HEK293 (cell line): ENCODE measurements at regions not wholly inside any gene's neighbourhood (a gene's known extent, or its start where the extent isn't known, plus 50 kb on each side); places are given as distances from the start of the nearest gene placed in this dataset.

ENCODE experiments used
- CTCF ChIA-PET: fragments of 350-600 bp; formaldehyde crosslinking; extraction: SDS; loops from one replicate; lab custom pipeline; 2021; ENCODE audit warnings: antibody characterized with exemption; lab: Yijun Ruan, JAX
- POLR2A ChIA-PET: fragments of 300-600 bp; formaldehyde crosslinking; extraction: SDS; loops from one replicate; lab custom pipeline; 2020; ENCODE audit warnings: antibody characterized with exemption, inconsistent platforms; lab: Yijun Ruan, JAX
- H3K27ac ChIP-seq: fragments of 200-500 bp; sonication (Bioruptor generic); 2 replicates; pipeline ENCODE4 v1.5.1; 2014; ENCODE audit warnings: low read depth, low read length, control low read depth, inconsistent platforms; ENCODE audit errors: extremely low read depth
- H3K36me3 ChIP-seq, 2 experiments: fragments of 200-500 bp in 1 of 2; sonication (Bioruptor generic) in 1 of 2; 1 replicate in 1 of 2; 2 replicates in 1 of 2; pipeline ENCODE4 v1.5.1; 2014 to 2017; ENCODE audit warnings: inconsistent platforms in 2 of 2, low read length in 2 of 2; ENCODE audit not compliant: control insufficient read depth in 2 of 2, insufficient read depth in 1 of 2
- H3K4me1 ChIP-seq: fragments of 200-500 bp; sonication (Bioruptor generic); 2 replicates; pipeline ENCODE4 v1.5.1; 2014; ENCODE audit warnings: mild to moderate bottlenecking, low read length, inconsistent platforms; ENCODE audit not compliant: control insufficient read depth, insufficient read depth
- H3K4me3 ChIP-seq: 2 replicates; pipeline ENCODE4 v1.5.1; 2011; ENCODE audit warnings: low read depth, mild to moderate bottlenecking, control low read depth, low read length, moderate library complexity
- H3K9me3 ChIP-seq: fragments of 200-500 bp; sonication (Bioruptor generic); 2 replicates; pipeline ENCODE4 v1.5.1; 2014; ENCODE audit warnings: low read depth, low read length, inconsistent platforms; ENCODE audit not compliant: control insufficient read depth, insufficient read depth
- FEZF1 ChIP-seq: fragments of 450-650 bp; formaldehyde crosslinking; IDR thresholded peaks from 2 replicates; pipeline ENCODE4 v1.5.1; 2016; ENCODE audit warnings: missing biosample characterization, missing genetic modification characterization
- GLI2 ChIP-seq: fragments of 450-650 bp; formaldehyde crosslinking; IDR thresholded peaks from 2 replicates; pipeline ENCODE4; 2017; ENCODE audit warnings: missing biosample characterization, missing genetic modification characterization, low read depth, borderline replicate concordance
- KLF7 ChIP-seq: fragments of 450-650 bp; formaldehyde crosslinking; IDR thresholded peaks from 2 replicates; pipeline ENCODE4 v1.5.1; 2016; ENCODE audit warnings: missing biosample characterization, missing genetic modification characterization, borderline replicate concordance
- RBAK ChIP-seq: fragments of 450-650 bp; formaldehyde crosslinking; IDR thresholded peaks from 2 replicates; pipeline ENCODE4 v1.5.1; 2016; ENCODE audit warnings: missing biosample characterization, missing genetic modification characterization
- TRIM28 ChIP-seq: IDR thresholded peaks from 2 replicates; pipeline ENCODE4 v1.6.1; 2011; ENCODE audit warnings: low read length, control low read depth, borderline replicate concordance
- ZFHX2 ChIP-seq: fragments of 450-650 bp; formaldehyde crosslinking; conservative IDR thresholded peaks from 2 replicates; pipeline ENCODE4 v1.5.1; 2016; ENCODE audit warnings: missing biosample characterization, missing genetic modification characterization
- ZNF114 ChIP-seq: fragments of 450-650 bp; formaldehyde crosslinking; IDR thresholded peaks from 2 replicates; pipeline ENCODE4 v1.5.0; 2017; ENCODE audit warnings: missing biosample characterization, missing genetic modification characterization
- ZNF23 ChIP-seq: fragments of 450-650 bp; formaldehyde crosslinking; IDR thresholded peaks from 2 replicates; pipeline ENCODE4 v1.5.1; 2016; ENCODE audit warnings: missing biosample characterization, missing genetic modification characterization, borderline replicate concordance
- ZNF248 ChIP-seq: fragments of 450-650 bp; formaldehyde crosslinking; IDR thresholded peaks from 2 replicates; pipeline ENCODE4 v1.5.1; 2017; ENCODE audit warnings: missing biosample characterization, missing genetic modification characterization
- ZNF274 ChIP-seq, 2 experiments: fragments of 200-500 bp in 1 of 2; fragments of 450-650 bp in 1 of 2; sonication (Bioruptor generic) in 1 of 2; formaldehyde crosslinking in 1 of 2; IDR thresholded peaks; 2 replicates each; pipeline versions ENCODE4 v1.5.1 to v1.6.1; 2014 to 2016; ENCODE audit warnings: borderline replicate concordance in 1 of 2, inconsistent platforms in 1 of 2, low read length in 1 of 2, missing biosample characterization in 1 of 2, missing genetic modification characterization in 1 of 2
- ZNF341 ChIP-seq: fragments of 450-650 bp; formaldehyde crosslinking; IDR thresholded peaks from 2 replicates; pipeline ENCODE4; 2016; ENCODE audit warnings: low read depth, missing biosample characterization, missing genetic modification characterization
- ZNF37A ChIP-seq: fragments of 450-650 bp; IDR thresholded peaks from 2 replicates; pipeline ENCODE4 v1.5.1; 2018; ENCODE audit warnings: missing biosample characterization, missing genetic modification characterization
- ZNF521 ChIP-seq: fragments of 450-650 bp; formaldehyde crosslinking; IDR thresholded peaks from 2 replicates; pipeline ENCODE4 v1.5.1; 2017; ENCODE audit warnings: missing biosample characterization, mild to moderate bottlenecking, missing genetic modification characterization
- ZNF529 ChIP-seq: fragments of 450-650 bp; formaldehyde crosslinking; IDR thresholded peaks from 2 replicates; pipeline ENCODE4 v1.5.1; 2017; ENCODE audit warnings: missing genetic modification characterization, missing biosample characterization; ENCODE audit not compliant: insufficient replicate concordance
- ZNF558 ChIP-seq: fragments of 450-650 bp; formaldehyde crosslinking; IDR thresholded peaks from 2 replicates; pipeline ENCODE4 v1.5.1; 2016; ENCODE audit warnings: missing biosample characterization, missing genetic modification characterization
- ZNF623 ChIP-seq: fragments of 450-650 bp; formaldehyde crosslinking; IDR thresholded peaks from 2 replicates; pipeline ENCODE4 v1.5.1; 2016; ENCODE audit warnings: missing biosample characterization, missing genetic modification characterization
- ZNF626 ChIP-seq: fragments of 450-650 bp; sonication (Bioruptor Pico); formaldehyde crosslinking; IDR thresholded peaks from 2 replicates; pipeline ENCODE4 v1.5.1; 2018; ENCODE audit warnings: missing biosample characterization, missing genetic modification characterization, inconsistent platforms
- ZNF629 ChIP-seq: fragments of 450-650 bp; formaldehyde crosslinking; IDR thresholded peaks from 2 replicates; pipeline ENCODE4 v1.5.1; 2017; ENCODE audit warnings: missing biosample characterization, missing genetic modification characterization
- ZNF785 ChIP-seq: fragments of 450-650 bp; formaldehyde crosslinking; IDR thresholded peaks from 2 replicates; pipeline ENCODE4 v1.5.1; 2016; ENCODE audit warnings: missing biosample characterization, missing genetic modification characterization
- ZSCAN23 ChIP-seq: fragments of 450-650 bp; formaldehyde crosslinking; IDR thresholded peaks from 2 replicates; pipeline ENCODE4 v1.5.1; 2016; ENCODE audit warnings: missing biosample characterization, missing genetic modification characterization
- ZXDB ChIP-seq: fragments of 450-650 bp; formaldehyde crosslinking; IDR thresholded peaks from 2 replicates; pipeline ENCODE4 v1.5.1; 2016; ENCODE audit warnings: missing biosample characterization, missing genetic modification characterization
- TF ChIP-seq, protein P1 (sequence below): fragments of 450-650 bp; formaldehyde crosslinking; IDR thresholded peaks from 2 replicates; pipeline ENCODE4 v1.5.1; 2016; ENCODE audit warnings: missing biosample characterization, missing genetic modification characterization, borderline replicate concordance
- TF ChIP-seq, protein P2 (sequence below): fragments of 450-650 bp; formaldehyde crosslinking; IDR thresholded peaks from 2 replicates; pipeline ENCODE4 v1.5.1; 2016; ENCODE audit warnings: missing biosample characterization, missing genetic modification characterization
- TF ChIP-seq, protein P3 (sequence below): fragments of 450-650 bp; formaldehyde crosslinking; IDR thresholded peaks from 2 replicates; pipeline ENCODE4 v1.5.1; 2016; ENCODE audit warnings: missing biosample characterization, missing genetic modification characterization
- TF ChIP-seq, protein P4 (sequence below): fragments of 450-650 bp; formaldehyde crosslinking; IDR thresholded peaks from 2 replicates; pipeline ENCODE4 v1.5.1; 2016; ENCODE audit warnings: missing biosample characterization, missing genetic modification characterization

DNA sequence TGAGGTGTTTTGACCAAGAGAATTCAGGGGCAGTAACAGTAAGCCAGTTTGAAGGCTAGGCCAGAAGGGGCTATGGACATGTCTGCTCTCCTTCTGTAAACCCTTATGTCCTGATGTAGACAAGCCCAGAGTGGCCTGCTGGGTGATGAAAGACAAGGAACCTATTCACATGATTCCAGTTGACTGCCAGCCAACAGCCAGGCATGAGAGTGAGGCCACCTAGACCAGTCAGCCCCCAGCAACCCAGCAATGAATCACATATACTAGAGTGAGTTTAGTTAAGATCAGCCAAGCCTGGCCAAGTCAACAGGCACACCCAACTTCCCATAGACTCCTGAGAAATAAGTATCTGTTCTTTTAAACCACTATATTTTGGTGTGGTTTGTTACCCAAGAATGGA is 1889.7 kb upstream of the CELF4 start (continued):
- TF ChIP-seq, protein P1, sequence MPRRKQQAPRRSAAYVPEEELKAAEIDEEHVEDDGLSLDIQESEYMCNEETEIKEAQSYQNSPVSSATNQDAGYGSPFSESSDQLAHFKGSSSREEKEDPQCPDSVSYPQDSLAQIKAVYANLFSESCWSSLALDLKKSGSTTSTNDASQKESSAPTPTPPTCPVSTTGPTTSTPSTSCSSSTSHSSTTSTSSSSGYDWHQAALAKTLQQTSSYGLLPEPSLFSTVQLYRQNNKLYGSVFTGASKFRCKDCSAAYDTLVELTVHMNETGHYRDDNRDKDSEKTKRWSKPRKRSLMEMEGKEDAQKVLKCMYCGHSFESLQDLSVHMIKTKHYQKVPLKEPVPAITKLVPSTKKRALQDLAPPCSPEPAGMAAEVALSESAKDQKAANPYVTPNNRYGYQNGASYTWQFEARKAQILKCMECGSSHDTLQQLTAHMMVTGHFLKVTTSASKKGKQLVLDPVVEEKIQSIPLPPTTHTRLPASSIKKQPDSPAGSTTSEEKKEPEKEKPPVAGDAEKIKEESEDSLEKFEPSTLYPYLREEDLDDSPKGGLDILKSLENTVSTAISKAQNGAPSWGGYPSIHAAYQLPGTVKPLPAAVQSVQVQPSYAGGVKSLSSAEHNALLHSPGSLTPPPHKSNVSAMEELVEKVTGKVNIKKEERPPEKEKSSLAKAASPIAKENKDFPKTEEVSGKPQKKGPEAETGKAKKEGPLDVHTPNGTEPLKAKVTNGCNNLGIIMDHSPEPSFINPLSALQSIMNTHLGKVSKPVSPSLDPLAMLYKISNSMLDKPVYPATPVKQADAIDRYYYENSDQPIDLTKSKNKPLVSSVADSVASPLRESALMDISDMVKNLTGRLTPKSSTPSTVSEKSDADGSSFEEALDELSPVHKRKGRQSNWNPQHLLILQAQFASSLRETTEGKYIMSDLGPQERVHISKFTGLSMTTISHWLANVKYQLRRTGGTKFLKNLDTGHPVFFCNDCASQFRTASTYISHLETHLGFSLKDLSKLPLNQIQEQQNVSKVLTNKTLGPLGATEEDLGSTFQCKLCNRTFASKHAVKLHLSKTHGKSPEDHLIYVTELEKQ (tag by site-specific recombination), result no peak
- TF ChIP-seq ZFHX2 (no peak), ZNF623 (no peak), ZNF626 (tag by site-specific recombination) (no peak), ZNF558 (tag by site-specific recombination) (no peak), ZNF274 (IDR thresholded peaks at IDR 0.05; ENCODE audit: low read length) (no peak), ZNF274 (tag by site-specific recombination; IDR thresholded peaks at IDR 0.05; ENCODE audit: borderline replicate concordance) (no peak), KLF7 (tag by site-specific recombination) (no peak)

DNA sequence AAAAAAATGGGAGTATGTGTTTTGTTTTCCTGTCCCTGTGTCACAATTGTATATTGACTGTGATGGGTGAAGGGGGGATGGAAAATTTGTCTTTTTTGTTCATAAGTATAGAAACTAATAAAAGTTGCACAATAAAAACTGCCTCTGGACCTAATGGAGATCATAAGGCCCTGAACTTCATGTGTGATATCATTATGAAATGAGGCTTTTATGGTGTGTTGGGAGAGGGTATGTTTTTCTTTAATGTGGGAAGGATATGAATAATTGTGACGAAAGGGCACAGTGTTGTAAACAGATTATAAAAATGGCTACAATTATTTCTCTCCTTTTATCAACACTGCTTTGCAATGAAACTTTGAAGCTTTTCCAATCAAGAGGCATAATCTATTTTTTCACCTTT is 1889.3 kb upstream of the CELF4 start:
- POLR2A ChIA-PET, result no interaction called here
- no peaks in the 10 kb centered on the region for H3K4me1 ChIP-seq
- H3K27ac ChIP-seq, result no peak overlapping the region
- H3K9me3 ChIP-seq, result no peaks in the 10 kb centered on the region
- TF ChIP-seq ZNF785 (no peak), ZNF248 (tag by site-specific recombination) (no peak), ZNF521 (tag by site-specific recombination) (no peak), ZNF341 (no peak), RBAK (tag by site-specific recombination) (no peak), GLI2 (tag by site-specific recombination) (no peak), FEZF1 (no peak), TRIM28 (no peak), ZNF37A (no peak), ZNF529 (tag by site-specific recombination) (no peak), ZNF114 (tag by site-specific recombination) (no peak), ZNF629 (tag by site-specific recombination) (no peak), ZSCAN23 (no peak), ZXDB (tag by site-specific recombination) (no peak), ZNF274 (IDR thresholded peaks at IDR 0.05; ENCODE audit: low read length) (no peak), ZNF274 (tag by site-specific recombination; IDR thresholded peaks at IDR 0.05; ENCODE audit: borderline replicate concordance) (no peak), ZNF23 (no peak)
- TF ChIP-seq, protein P2, sequence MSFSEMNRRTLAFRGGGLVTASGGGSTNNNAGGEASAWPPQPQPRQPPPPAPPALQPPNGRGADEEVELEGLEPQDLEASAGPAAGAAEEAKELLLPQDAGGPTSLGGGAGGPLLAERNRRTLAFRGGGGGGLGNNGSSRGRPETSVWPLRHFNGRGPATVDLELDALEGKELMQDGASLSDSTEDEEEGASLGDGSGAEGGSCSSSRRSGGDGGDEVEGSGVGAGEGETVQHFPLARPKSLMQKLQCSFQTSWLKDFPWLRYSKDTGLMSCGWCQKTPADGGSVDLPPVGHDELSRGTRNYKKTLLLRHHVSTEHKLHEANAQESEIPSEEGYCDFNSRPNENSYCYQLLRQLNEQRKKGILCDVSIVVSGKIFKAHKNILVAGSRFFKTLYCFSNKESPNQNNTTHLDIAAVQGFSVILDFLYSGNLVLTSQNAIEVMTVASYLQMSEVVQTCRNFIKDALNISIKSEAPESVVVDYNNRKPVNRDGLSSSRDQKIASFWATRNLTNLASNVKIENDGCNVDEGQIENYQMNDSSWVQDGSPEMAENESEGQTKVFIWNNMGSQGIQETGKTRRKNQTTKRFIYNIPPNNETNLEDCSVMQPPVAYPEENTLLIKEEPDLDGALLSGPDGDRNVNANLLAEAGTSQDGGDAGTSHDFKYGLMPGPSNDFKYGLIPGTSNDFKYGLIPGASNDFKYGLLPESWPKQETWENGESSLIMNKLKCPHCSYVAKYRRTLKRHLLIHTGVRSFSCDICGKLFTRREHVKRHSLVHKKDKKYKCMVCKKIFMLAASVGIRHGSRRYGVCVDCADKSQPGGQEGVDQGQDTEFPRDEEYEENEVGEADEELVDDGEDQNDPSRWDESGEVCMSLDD, result no peak
- TF ChIP-seq, protein P3, sequence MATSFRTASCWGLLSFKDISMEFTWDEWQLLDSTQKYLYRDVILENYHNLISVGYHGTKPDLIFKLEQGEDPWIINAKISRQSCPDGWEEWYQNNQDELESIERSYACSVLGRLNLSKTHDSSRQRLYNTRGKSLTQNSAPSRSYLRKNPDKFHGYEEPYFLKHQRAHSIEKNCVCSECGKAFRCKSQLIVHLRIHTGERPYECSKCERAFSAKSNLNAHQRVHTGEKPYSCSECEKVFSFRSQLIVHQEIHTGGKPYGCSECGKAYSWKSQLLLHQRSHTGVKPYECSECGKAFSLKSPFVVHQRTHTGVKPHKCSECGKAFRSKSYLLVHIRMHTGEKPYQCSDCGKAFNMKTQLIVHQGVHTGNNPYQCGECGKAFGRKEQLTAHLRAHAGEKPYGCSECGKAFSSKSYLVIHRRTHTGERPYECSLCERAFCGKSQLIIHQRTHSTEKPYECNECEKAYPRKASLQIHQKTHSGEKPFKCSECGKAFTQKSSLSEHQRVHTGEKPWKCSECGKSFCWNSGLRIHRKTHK (tag by site-specific recombination), result no peak
- TF ChIP-seq, protein P4, sequence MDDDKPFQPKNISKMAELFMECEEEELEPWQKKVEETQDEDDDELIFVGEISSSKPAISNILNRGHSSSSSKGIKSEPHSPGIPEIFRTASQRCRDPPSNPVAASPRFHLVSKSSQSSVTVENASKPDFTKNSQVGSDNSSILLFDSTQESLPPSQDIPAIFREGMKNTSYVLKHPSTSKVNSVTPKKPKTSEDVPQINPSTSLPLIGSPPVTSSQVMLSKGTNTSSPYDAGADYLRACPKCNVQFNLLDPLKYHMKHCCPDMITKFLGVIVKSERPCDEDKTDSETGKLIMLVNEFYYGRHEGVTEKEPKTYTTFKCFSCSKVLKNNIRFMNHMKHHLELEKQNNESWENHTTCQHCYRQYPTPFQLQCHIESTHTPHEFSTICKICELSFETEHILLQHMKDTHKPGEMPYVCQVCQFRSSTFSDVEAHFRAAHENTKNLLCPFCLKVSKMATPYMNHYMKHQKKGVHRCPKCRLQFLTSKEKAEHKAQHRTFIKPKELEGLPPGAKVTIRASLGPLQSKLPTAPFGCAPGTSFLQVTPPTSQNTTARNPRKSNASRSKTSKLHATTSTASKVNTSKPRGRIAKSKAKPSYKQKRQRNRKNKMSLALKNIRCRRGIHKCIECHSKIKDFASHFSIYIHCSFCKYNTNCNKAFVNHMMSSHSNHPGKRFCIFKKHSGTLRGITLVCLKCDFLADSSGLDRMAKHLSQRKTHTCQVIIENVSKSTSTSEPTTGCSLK, result no peak
- TF ChIP-seq, all 188 proteins: peak for 0
- no peak overlapping the region for H3K4me3 ChIP-seq
- CTCF ChIA-PET, result no interaction called here
- H3K36me3 ChIP-seq, result no peaks in the 10 kb centered on the region
